ENCODE measurements at regions not wholly inside any gene's neighbourhood (a gene's known extent, or its start where the extent isn't known, plus 50 kb on each side); places are given as distances from the start of the nearest gene placed in this dataset.

GRCh38 chr9:2387166-2387565 lies 234.4 kb upstream of the VLDLR start:
- no peaks in the 10 kb centered on the region for H3K9me1 ChIP-seq (replicated peaks; ENCODE audit: control insufficient read depth, extremely low read depth, insufficient read depth, low read length)
- H3K4me2 ChIP-seq (ENCODE audit: insufficient read depth, low read length): no peak overlapping the region
- H3K9me3 ChIP-seq (replicated peaks; ENCODE audit: control insufficient read depth, insufficient read depth, low read length): no peaks in the 10 kb centered on the region
- no peaks in the 10 kb centered on the region for H3K36me3 ChIP-seq (ENCODE audit: control insufficient read depth in 2 of 2, extremely low read depth in 1 of 2, insufficient read depth in 2 of 2, low read length in 2 of 2)
- H3K79me2 ChIP-seq (ENCODE audit: control insufficient read depth, insufficient read depth, low read length): no peaks in the 10 kb centered on the region
- H2AFZ ChIP-seq (ENCODE audit: low read depth, low read length): no peak overlapping the region
- no peak for FAIRE-seq
- H3K9ac ChIP-seq (replicated peaks; ENCODE audit: extremely low read depth, insufficient read depth, low read length): no peak overlapping the region
- POLR2A ChIA-PET: no interaction called here
- DNase-seq (ENCODE audit: low read depth, low spot score): no peak
- intact Hi-C loops (cut with micrococcal nuclease) (no loop called here), dilution Hi-C loops (cut with MboI; ENCODE audit: extremely low pct_ligation_motif_present, low sequenced_read_pairs) (no loop called here)
- TF ChIP-seq GATA2 (IDR thresholded peaks at IDR 0.05; ENCODE audit: insufficient read depth, insufficient read length, low read depth, low read length) (no peak), POLR2AphosphoS5 (IDR thresholded peaks at IDR 0.05; ENCODE audit: insufficient read depth, low read depth, low read length) (no peak), FOS (IDR thresholded peaks at IDR 0.05; ENCODE audit: borderline replicate concordance, insufficient read depth, low read length) (no peak), POLR2A (IDR thresholded peaks at IDR 0.05; ENCODE audit: low read depth, low read length) (no peak), EZH2 (IDR thresholded peaks at IDR 0.05; ENCODE audit: borderline replicate concordance, low read depth, low read length, severe bottlenecking) (no peak), JUN (IDR thresholded peaks at IDR 0.05; ENCODE audit: borderline replicate concordance, insufficient read depth, insufficient read length, low read depth) (no peak), MYC (IDR thresholded peaks at IDR 0.05; ENCODE audit: low read depth, low read length) (no peak)
- TF ChIP-seq, protein P1, sequence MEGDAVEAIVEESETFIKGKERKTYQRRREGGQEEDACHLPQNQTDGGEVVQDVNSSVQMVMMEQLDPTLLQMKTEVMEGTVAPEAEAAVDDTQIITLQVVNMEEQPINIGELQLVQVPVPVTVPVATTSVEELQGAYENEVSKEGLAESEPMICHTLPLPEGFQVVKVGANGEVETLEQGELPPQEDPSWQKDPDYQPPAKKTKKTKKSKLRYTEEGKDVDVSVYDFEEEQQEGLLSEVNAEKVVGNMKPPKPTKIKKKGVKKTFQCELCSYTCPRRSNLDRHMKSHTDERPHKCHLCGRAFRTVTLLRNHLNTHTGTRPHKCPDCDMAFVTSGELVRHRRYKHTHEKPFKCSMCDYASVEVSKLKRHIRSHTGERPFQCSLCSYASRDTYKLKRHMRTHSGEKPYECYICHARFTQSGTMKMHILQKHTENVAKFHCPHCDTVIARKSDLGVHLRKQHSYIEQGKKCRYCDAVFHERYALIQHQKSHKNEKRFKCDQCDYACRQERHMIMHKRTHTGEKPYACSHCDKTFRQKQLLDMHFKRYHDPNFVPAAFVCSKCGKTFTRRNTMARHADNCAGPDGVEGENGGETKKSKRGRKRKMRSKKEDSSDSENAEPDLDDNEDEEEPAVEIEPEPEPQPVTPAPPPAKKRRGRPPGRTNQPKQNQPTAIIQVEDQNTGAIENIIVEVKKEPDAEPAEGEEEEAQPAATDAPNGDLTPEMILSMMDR (IDR thresholded peaks at IDR 0.05; ENCODE audit: extremely low read depth in 1 of 2, insufficient read depth in 1 of 2, low read depth in 1 of 2, low read length in 2 of 2): no peak
- TF ChIP-seq, protein P2, sequence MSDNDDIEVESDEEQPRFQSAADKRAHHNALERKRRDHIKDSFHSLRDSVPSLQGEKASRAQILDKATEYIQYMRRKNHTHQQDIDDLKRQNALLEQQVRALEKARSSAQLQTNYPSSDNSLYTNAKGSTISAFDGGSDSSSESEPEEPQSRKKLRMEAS (IDR thresholded peaks at IDR 0.05; ENCODE audit: insufficient read depth, insufficient read length): no peak
- H3K4me1 ChIP-seq (ENCODE audit: control insufficient read depth, extremely low read depth, insufficient read depth, low read length): no peaks in the 10 kb centered on the region
- H3K27ac ChIP-seq (ENCODE audit: insufficient read depth, low read depth, low read length): no peak overlapping the region
- no peaks in the 10 kb centered on the region for H3K27me3 ChIP-seq (ENCODE audit: control insufficient read depth in 2 of 2, insufficient read depth in 2 of 2, low read length in 2 of 2)
- CTCF ChIA-PET: no interaction called here
- no peak overlapping the region for H3K4me3 ChIP-seq (replicated peaks in 1 of 3; ENCODE audit: insufficient read depth in 1 of 3, low read depth in 1 of 3, low read length in 3 of 3)
- BruUV-seq (replicated peaks): no TSS peak
- no peaks in the 10 kb centered on the region for H4K20me1 ChIP-seq (replicated peaks; ENCODE audit: control insufficient read depth, extremely low read depth, insufficient read depth, low read length)
